GM12878 (cell line): ENCODE measurements at regions not wholly inside any gene's neighbourhood (a gene's known extent, or its start where the extent isn't known, plus 50 kb on each side); places are given as distances from the start of the nearest gene placed in this dataset.

Experiments used
- BCL11A ChIP-seq: IDR thresholded peaks from 2 replicates; pipeline ENCODE4 v1.6.1; 2011; ENCODE audit warnings: low read depth, low read length
- CBX3 ChIP-seq: fragments of 200-600 bp; sonication (generic); IDR thresholded peaks from 2 replicates; pipeline ENCODE4 v1.6.1; 2016; ENCODE audit warnings: low read depth, borderline replicate concordance
- EP300 ChIP-seq, 2 experiments: fragments of 150-350 bp in 1 of 2; IDR thresholded peaks; 2 replicates each; pipeline ENCODE4 v1.6.1; 2011 to 2012; ENCODE audit warnings: low read depth in 2 of 2, low read length in 2 of 2, borderline replicate concordance in 1 of 2, improper control_type of control experiment in 1 of 2, inconsistent platforms in 1 of 2; ENCODE audit not compliant: control insufficient read depth in 1 of 2
- FOXM1 ChIP-seq: IDR thresholded peaks from 2 replicates; pipeline ENCODE4 v1.6.1; 2012; ENCODE audit warnings: low read depth, mild to moderate bottlenecking, inconsistent platforms, low read length, moderate library complexity
- IKZF1 ChIP-seq: fragments of 450-650 bp; conservative IDR thresholded peaks from 2 replicates; pipeline ENCODE4 v1.6.1; 2017; ENCODE audit warnings: antibody characterized with exemption, mild to moderate bottlenecking
- JUNB ChIP-seq: IDR thresholded peaks from 2 replicates; pipeline ENCODE4 v1.6.1; 2016; ENCODE audit warnings: antibody characterized with exemption, mild to moderate bottlenecking
- RELA ChIP-seq: fragments of 450-650 bp; IDR thresholded peaks from 2 replicates; pipeline ENCODE4 v1.8.0; 2014; ENCODE audit warnings: borderline replicate concordance; ENCODE audit not compliant: partially characterized antibody
- SMC3 ChIP-seq: IDR thresholded peaks from 2 replicates; pipeline ENCODE4 v1.6.1; 2011; ENCODE audit warnings: low read length, improper control_type of control experiment, borderline replicate concordance
- SP1 ChIP-seq: IDR thresholded peaks from one replicate; pipeline ENCODE4 v1.6.1; 2011; ENCODE audit warnings: low read depth, low read length
- TCF12 ChIP-seq: IDR thresholded peaks from 2 replicates; pipeline ENCODE4 v1.6.1; 2011; ENCODE audit warnings: low read depth, mild to moderate bottlenecking, low read length
- TF ChIP-seq, protein P1 (sequence below): fragments of 450-650 bp; IDR thresholded peaks from 2 replicates; pipeline ENCODE4 v1.6.1; 2016; ENCODE audit warnings: mild to moderate bottlenecking, moderate library complexity, borderline replicate concordance
- TF ChIP-seq, protein P2 (sequence below), 3 experiments: IDR thresholded peaks in 2 of 3; conservative IDR thresholded peaks in 1 of 3; 2 replicates each; pipeline ENCODE4 v1.5.1; 2011; ENCODE audit warnings: low read depth in 3 of 3, low read length in 3 of 3, mild to moderate bottlenecking in 3 of 3, control low read depth in 2 of 3, moderate library complexity in 2 of 3, inconsistent platforms in 1 of 3, mixed read lengths in 1 of 3; ENCODE audit not compliant: control insufficient read depth in 2 of 3, insufficient read depth in 1 of 3; ENCODE audit errors: extremely low read depth in 1 of 3

DNA sequence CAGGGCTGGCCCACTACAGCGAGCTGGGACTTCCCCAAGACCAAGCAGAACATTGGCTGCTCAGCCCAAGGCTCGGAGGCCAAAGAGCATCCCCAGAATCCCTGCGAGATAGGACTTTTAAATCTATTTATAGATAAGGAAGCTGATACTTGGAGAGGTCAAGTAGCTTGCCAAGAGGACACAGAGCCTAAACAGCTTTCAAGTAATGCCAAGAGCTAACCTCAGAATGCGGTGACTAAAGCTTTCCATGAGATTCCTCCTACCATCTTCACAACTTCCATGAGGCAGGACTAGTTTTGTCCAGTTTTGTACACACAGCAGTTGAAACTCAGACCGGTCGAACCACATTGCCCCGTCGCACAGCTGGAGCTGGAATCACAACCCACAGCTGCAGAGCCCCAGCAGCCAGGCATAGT lies 168.1 kb upstream of the TOP1 start:
- no peak for TF ChIP-seq EP300 (IDR thresholded peaks at IDR 0.05; ENCODE audit: borderline replicate concordance in 1 of 2, control insufficient read depth in 1 of 2, low read depth in 2 of 2, low read length in 2 of 2)
- TF ChIP-seq, protein P1, sequence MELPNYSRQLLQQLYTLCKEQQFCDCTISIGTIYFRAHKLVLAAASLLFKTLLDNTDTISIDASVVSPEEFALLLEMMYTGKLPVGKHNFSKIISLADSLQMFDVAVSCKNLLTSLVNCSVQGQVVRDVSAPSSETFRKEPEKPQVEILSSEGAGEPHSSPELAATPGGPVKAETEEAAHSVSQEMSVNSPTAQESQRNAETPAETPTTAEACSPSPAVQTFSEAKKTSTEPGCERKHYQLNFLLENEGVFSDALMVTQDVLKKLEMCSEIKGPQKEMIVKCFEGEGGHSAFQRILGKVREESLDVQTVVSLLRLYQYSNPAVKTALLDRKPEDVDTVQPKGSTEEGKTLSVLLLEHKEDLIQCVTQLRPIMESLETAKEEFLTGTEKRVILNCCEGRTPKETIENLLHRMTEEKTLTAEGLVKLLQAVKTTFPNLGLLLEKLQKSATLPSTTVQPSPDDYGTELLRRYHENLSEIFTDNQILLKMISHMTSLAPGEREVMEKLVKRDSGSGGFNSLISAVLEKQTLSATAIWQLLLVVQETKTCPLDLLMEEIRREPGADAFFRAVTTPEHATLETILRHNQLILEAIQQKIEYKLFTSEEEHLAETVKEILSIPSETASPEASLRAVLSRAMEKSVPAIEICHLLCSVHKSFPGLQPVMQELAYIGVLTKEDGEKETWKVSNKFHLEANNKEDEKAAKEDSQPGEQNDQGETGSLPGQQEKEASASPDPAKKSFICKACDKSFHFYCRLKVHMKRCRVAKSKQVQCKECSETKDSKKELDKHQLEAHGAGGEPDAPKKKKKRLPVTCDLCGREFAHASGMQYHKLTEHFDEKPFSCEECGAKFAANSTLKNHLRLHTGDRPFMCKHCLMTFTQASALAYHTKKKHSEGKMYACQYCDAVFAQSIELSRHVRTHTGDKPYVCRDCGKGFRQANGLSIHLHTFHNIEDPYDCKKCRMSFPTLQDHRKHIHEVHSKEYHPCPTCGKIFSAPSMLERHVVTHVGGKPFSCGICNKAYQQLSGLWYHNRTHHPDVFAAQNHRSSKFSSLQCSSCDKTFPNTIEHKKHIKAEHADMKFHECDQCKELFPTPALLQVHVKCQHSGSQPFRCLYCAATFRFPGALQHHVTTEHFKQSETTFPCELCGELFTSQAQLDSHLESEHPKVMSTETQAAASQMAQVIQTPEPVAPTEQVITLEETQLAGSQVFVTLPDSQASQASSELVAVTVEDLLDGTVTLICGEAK: no peak
- TF ChIP-seq BCL11A: no peak
- TF ChIP-seq FOXM1: no peak
- TF ChIP-seq IKZF1: no peak
- no peak for TF ChIP-seq TCF12
- TF ChIP-seq, protein P2, sequence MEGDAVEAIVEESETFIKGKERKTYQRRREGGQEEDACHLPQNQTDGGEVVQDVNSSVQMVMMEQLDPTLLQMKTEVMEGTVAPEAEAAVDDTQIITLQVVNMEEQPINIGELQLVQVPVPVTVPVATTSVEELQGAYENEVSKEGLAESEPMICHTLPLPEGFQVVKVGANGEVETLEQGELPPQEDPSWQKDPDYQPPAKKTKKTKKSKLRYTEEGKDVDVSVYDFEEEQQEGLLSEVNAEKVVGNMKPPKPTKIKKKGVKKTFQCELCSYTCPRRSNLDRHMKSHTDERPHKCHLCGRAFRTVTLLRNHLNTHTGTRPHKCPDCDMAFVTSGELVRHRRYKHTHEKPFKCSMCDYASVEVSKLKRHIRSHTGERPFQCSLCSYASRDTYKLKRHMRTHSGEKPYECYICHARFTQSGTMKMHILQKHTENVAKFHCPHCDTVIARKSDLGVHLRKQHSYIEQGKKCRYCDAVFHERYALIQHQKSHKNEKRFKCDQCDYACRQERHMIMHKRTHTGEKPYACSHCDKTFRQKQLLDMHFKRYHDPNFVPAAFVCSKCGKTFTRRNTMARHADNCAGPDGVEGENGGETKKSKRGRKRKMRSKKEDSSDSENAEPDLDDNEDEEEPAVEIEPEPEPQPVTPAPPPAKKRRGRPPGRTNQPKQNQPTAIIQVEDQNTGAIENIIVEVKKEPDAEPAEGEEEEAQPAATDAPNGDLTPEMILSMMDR (IDR thresholded peaks at IDR 0.05 in 2 of 3, conservative IDR thresholded peaks at IDR 0.05 in 1 of 3; ENCODE audit: control insufficient read depth in 2 of 3, extremely low read depth in 1 of 3, insufficient read depth in 1 of 3, low read depth in 3 of 3, low read length in 3 of 3): no peak
- TF ChIP-seq SP1: no peak
- TF ChIP-seq RELA: no peak
- TF ChIP-seq SMC3: no peak
- TF ChIP-seq JUNB: no peak
- no peak for TF ChIP-seq CBX3
